Vagina (tissue), 2 donors: ENCODE measurements at regions not wholly inside any gene's neighbourhood (a gene's known extent, or its start where the extent isn't known, plus 50 kb on each side); places are given as distances from the start of the nearest gene placed in this dataset.

Experiments
- CTCF ChIP-seq, 3 experiments: fragments of 450-650 bp in 2 of 3; fragments of 200-600 bp in 1 of 3; sonication (generic) in 1 of 3; IDR thresholded peaks; one replicate each; pipeline ENCODE4 v1.5.1; 2017 to 2019; ENCODE audit warnings: antibody characterized with exemption in 3 of 3, mild to moderate bottlenecking in 2 of 3, moderate library complexity in 2 of 3
- POLR2A ChIP-seq, 2 donors: fragments of 450-650 bp; IDR thresholded peaks; one replicate each; pipeline ENCODE4 v1.6.1; 2017; ENCODE audit warnings: antibody characterized with exemption in 2 of 2, mild to moderate bottlenecking in 2 of 2, moderate library complexity in 2 of 2
- POLR2AphosphoS5 ChIP-seq, 2 donors: sonication (generic); formaldehyde crosslinking; IDR thresholded peaks; one replicate each; pipeline ENCODE4 v1.9.0; 2017; ENCODE audit warnings: antibody characterized with exemption in 2 of 2, mild to moderate bottlenecking in 2 of 2, low read depth in 1 of 2; ENCODE audit not compliant: insufficient read depth in 1 of 2

GRCh38 chr2:7618031-7618430 is 700.8 kb downstream of the RNF144A start:
- no peak for TF ChIP-seq CTCF (IDR thresholded peaks at IDR 0.05)
- no peak for TF ChIP-seq POLR2A (IDR thresholded peaks at IDR 0.05)
- TF ChIP-seq POLR2AphosphoS5 (IDR thresholded peaks at IDR 0.05; ENCODE audit: insufficient read depth in 1 of 2, low read depth in 1 of 2), result no peak
